GM23338 (cell line): ENCODE measurements at regions not wholly inside any gene's neighbourhood (a gene's known extent, or its start where the extent isn't known, plus 50 kb on each side); places are given as distances from the start of the nearest gene placed in this dataset.

Experiments
- ATAC-seq: fragments of 200-7000 bp; cut with Tn5 transposase; 3 replicates; pipeline ENCODE4 v1.9.1; 2020
- DNase-seq: peaks from one replicate; pipeline ENCODE4 v3.0.0-alpha.2; 2015; ENCODE audit warnings: low spot score
- H2AFZ ChIP-seq: fragments of 200-600 bp; sonication (generic); 2 replicates; pipeline ENCODE4 v1.8.0; 2016; ENCODE audit warnings: antibody characterized with exemption, mild to moderate bottlenecking, moderate library complexity
- H3F3A ChIP-seq: fragments of 200-600 bp; sonication (generic); replicated peaks from 2 replicates; pipeline ENCODE4 v1.8.0; 2017; ENCODE audit warnings: antibody characterized with exemption, mixed run types, low read depth
- H3K27ac ChIP-seq: fragments of 200-600 bp; sonication (generic); 2 replicates; pipeline ENCODE4 v1.6.1; 2016; ENCODE audit warnings: low read depth
- H3K27me3 ChIP-seq: fragments of 200-600 bp; sonication (generic); 2 replicates; pipeline ENCODE4 v1.8.0; 2016; ENCODE audit warnings: mild to moderate bottlenecking, mixed run types, moderate library complexity; ENCODE audit not compliant: insufficient read depth
- H3K36me3 ChIP-seq: fragments of 200-600 bp; sonication (generic); 2 replicates; pipeline ENCODE4 v1.8.0; 2016; ENCODE audit warnings: mild to moderate bottlenecking; ENCODE audit not compliant: insufficient read depth
- H3K4me1 ChIP-seq: fragments of 200-600 bp; sonication (generic); 2 replicates; pipeline ENCODE4 v1.8.0; 2016; ENCODE audit warnings: mild to moderate bottlenecking, moderate library complexity; ENCODE audit not compliant: insufficient read depth
- H3K4me2 ChIP-seq: fragments of 200-600 bp; sonication (generic); 2 replicates; pipeline ENCODE4 v1.7.1; 2017; ENCODE audit warnings: mixed run types
- H3K4me3 ChIP-seq: fragments of 200-600 bp; sonication (generic); 2 replicates; pipeline ENCODE4 v1.6.1; 2016; ENCODE audit warnings: mixed run types
- H3K79me2 ChIP-seq: fragments of 200-600 bp; sonication (generic); replicated peaks from 2 replicates; pipeline ENCODE4 v1.8.0; 2017; ENCODE audit warnings: mild to moderate bottlenecking; ENCODE audit not compliant: insufficient read depth
- H3K9me2 ChIP-seq: fragments of 200-600 bp; sonication (generic); 2 replicates; pipeline ENCODE4 v1.8.0; 2017; ENCODE audit not compliant: insufficient read depth
- H4K20me1 ChIP-seq: fragments of 200-600 bp; sonication (generic); replicated peaks from 2 replicates; pipeline ENCODE4 v1.8.0; 2017; ENCODE audit warnings: mild to moderate bottlenecking; ENCODE audit not compliant: insufficient read depth
- H3K27ac Mint-ChIP-seq: 2 replicates; pipeline ENCODE4 v1.8.0; 2020; ENCODE audit warnings: inconsistent platforms, mild to moderate bottlenecking, moderate library complexity, mixed read lengths
- H3K27me3 Mint-ChIP-seq: 3 replicates; pipeline ENCODE4 v1.8.0; 2022; ENCODE audit warnings: low read depth, mild to moderate bottlenecking, moderate library complexity, mixed read lengths, inconsistent platforms; ENCODE audit not compliant: insufficient read depth, poor library complexity
- H3K36me3 Mint-ChIP-seq: 3 replicates; pipeline ENCODE4 v1.8.0; 2021; ENCODE audit warnings: low read depth, mild to moderate bottlenecking, inconsistent platforms, moderate library complexity, mixed read lengths
- H3K4me1 Mint-ChIP-seq: 3 replicates; pipeline ENCODE4 v1.8.0; 2020; ENCODE audit warnings: mild to moderate bottlenecking, inconsistent platforms, mixed read lengths
- H3K4me3 Mint-ChIP-seq: 3 replicates; pipeline ENCODE4 v1.8.0; 2021; ENCODE audit warnings: moderate library complexity, mild to moderate bottlenecking, inconsistent platforms, mixed read lengths
- H3K9me3 Mint-ChIP-seq: 3 replicates; pipeline ENCODE4 v1.8.0; 2020; ENCODE audit warnings: moderate library complexity, mild to moderate bottlenecking, inconsistent platforms, mixed read lengths
- CREB1 ChIP-seq: fragments of 250-450 bp; sonication (Bioruptor Pico); IDR thresholded peaks from 2 replicates; pipeline ENCODE4 v1.5.0; 2020; ENCODE audit warnings: low read depth, mild to moderate bottlenecking, moderate library complexity
- ETS1 ChIP-seq: IDR thresholded peaks from 2 replicates; pipeline ENCODE4 v1.6.1; 2016; ENCODE audit warnings: antibody characterized with exemption
- EZH2 ChIP-seq: fragments of 200-600 bp; sonication (generic); IDR thresholded peaks from one replicate; pipeline ENCODE4 v1.8.0; 2017; ENCODE audit warnings: antibody characterized with exemption, mild to moderate bottlenecking, low read depth; ENCODE audit not compliant: unreplicated experiment
- EZH2phosphoT487 ChIP-seq: fragments of 200-600 bp; sonication (generic); IDR thresholded peaks from one replicate; pipeline ENCODE4 v1.8.1; 2018; ENCODE audit warnings: antibody characterized with exemption; ENCODE audit not compliant: unreplicated experiment
- JUNB ChIP-seq: IDR thresholded peaks from one replicate; pipeline ENCODE4 v1.6.1; 2016; ENCODE audit warnings: antibody characterized with exemption; ENCODE audit not compliant: unreplicated experiment
- NANOG ChIP-seq: IDR thresholded peaks from 2 replicates; pipeline ENCODE4 v1.6.1; 2016; ENCODE audit warnings: antibody characterized with exemption, borderline replicate concordance
- POLR2AphosphoS5 ChIP-seq: IDR thresholded peaks from 2 replicates; pipeline ENCODE4 v1.6.1; 2016; ENCODE audit warnings: antibody characterized with exemption, low read depth
- REST ChIP-seq: IDR thresholded peaks from one replicate; pipeline ENCODE4 v1.6.1; 2018; ENCODE audit warnings: antibody characterized with exemption; ENCODE audit not compliant: unreplicated experiment
- STAT1 ChIP-seq: IDR thresholded peaks from one replicate; pipeline ENCODE4 v1.6.1; 2016; ENCODE audit warnings: antibody characterized with exemption; ENCODE audit not compliant: unreplicated experiment
- ZNF114 ChIP-seq: fragments of 250-450 bp; sonication (Bioruptor Pico); IDR thresholded peaks from 2 replicates; pipeline ENCODE4 v1.5.0; 2020; ENCODE audit warnings: mild to moderate bottlenecking, moderate library complexity
- ZNF331 ChIP-seq: fragments of 250-450 bp; sonication (Bioruptor Pico); IDR thresholded peaks from 2 replicates; pipeline ENCODE4 v1.5.0; 2020; ENCODE audit warnings: low read depth, mild to moderate bottlenecking, moderate library complexity
- ZNF462 ChIP-seq: fragments of 250-450 bp; sonication (Bioruptor Pico); IDR thresholded peaks from 2 replicates; pipeline ENCODE4 v1.5.0; 2020; ENCODE audit warnings: mild to moderate bottlenecking, moderate library complexity

- TF ChIP-seq ETS1 (no peak), ZNF114 (no peak), JUNB (no peak), ZNF331 (CRISPR knock-in tag) (no peak)
Observed at GRCh38 chr11:29135504-29135903, 881.3 kb downstream of the KCNA4 start (continued).

- Histone ChIP-seq H3K36me3 (no peaks in the 10 kb centered on the region), H3K27ac (no peak overlapping the region), H3K9me2 (no peaks in the 10 kb centered on the region), H3K4me1 (no peaks in the 10 kb centered on the region), H2AFZ (no peak overlapping the region), H3K79me2 (no peaks in the 10 kb centered on the region), H3K27me3 (no peaks in the 10 kb centered on the region), H3F3A (no peaks in the 10 kb centered on the region), H4K20me1 (no peaks in the 10 kb centered on the region), H3K4me2 (no peak overlapping the region), H3K4me3 (no peak overlapping the region)
- no peak overlapping the region for H3K4me3 Mint-ChIP-seq
- H3K4me1 Mint-ChIP-seq: no peaks in the 10 kb centered on the region
- no peaks in the 10 kb centered on the region for H3K9me3 Mint-ChIP-seq
- DNase-seq (no peak), ATAC-seq (no peak)
- H3K27me3 Mint-ChIP-seq: no peaks in the 10 kb centered on the region
- no peaks in the 10 kb centered on the region for H3K36me3 Mint-ChIP-seq
- no peak overlapping the region for H3K27ac Mint-ChIP-seq
- TF ChIP-seq NANOG (no peak), REST (no peak), EZH2 (no peak), ZNF462 (CRISPR knock-in tag) (no peak), EZH2phosphoT487 (no peak), ZNF114 (no peak), CREB1 (no peak), ETS1 (no peak), JUNB (no peak), ZNF331 (CRISPR knock-in tag) (no peak), STAT1 (no peak), POLR2AphosphoS5 (no peak)
Observed at GRCh38 chr11:29131055-29131454, 885.8 kb downstream of the KCNA4 start.
